ENCODE measurements at regions not wholly inside any gene's neighbourhood (a gene's known extent, or its start where the extent isn't known, plus 50 kb on each side); places are given as distances from the start of the nearest gene placed in this dataset.

- no peak for DNase-seq
- ATAC-seq, result no peak
Observed at GRCh38 chr4:65893957-65894755, 223.9 kb upstream of the EPHA5 start.

- ATAC-seq, result no peak
- no peak for DNase-seq
Observed at GRCh38 chr4:65893271-65893670, 223.0 kb upstream of the EPHA5 start.

- DNase-seq (no peak), ATAC-seq (no peak)
Observed at GRCh38 chr4:65880594-65880993, 210.3 kb upstream of the EPHA5 start.

- ATAC-seq, result no peak
- DNase-seq, result no peak
Observed at GRCh38 chr4:65868096-65868824, 198.0 kb upstream of the EPHA5 start.

- DNase-seq (no peak), ATAC-seq (no peak)
Observed at GRCh38 chr4:65865489-65865888, 195.2 kb upstream of the EPHA5 start.

- ATAC-seq (no peak), DNase-seq (no peak)
Observed at GRCh38 chr4:65861993-65862392, 191.7 kb upstream of the EPHA5 start.

GRCh38 chr4:65845199-65845773, 175.0 kb upstream of the EPHA5 start:
- ATAC-seq (no peak), DNase-seq (no peak)

GRCh38 chr4:65839164-65839931, 169.1 kb upstream of the EPHA5 start:
- no peak for DNase-seq
- ATAC-seq, result no peak

GRCh38 chr4:65834707-65835106, 164.4 kb upstream of the EPHA5 start:
- ATAC-seq (no peak), DNase-seq (no peak)

- no peak for DNase-seq
- ATAC-seq, result no peak
Observed at GRCh38 chr4:65831828-65832227, 161.5 kb upstream of the EPHA5 start.

- ATAC-seq (no peak), DNase-seq (no peak)
Observed at GRCh38 chr4:65825116-65825753, 154.9 kb upstream of the EPHA5 start.

- ATAC-seq (no peak), DNase-seq (no peak)
Observed at GRCh38 chr4:65819192-65819591, 148.9 kb upstream of the EPHA5 start.

GRCh38 chr4:65805936-65806335, 135.6 kb upstream of the EPHA5 start:
- DNase-seq, result no peak
- ATAC-seq, result no peak

- ATAC-seq, result no peak
Observed at GRCh38 chr4:65799513-65799912, 129.2 kb upstream of the EPHA5 start.

GRCh38 chr4:65798498-65799127, 128.3 kb upstream of the EPHA5 start:
- DNase-seq, result no peak
- ATAC-seq, result no peak

More at GRCh38 chr4:65799513-65799912, 129.2 kb upstream of the EPHA5 start:
- DNase-seq, result no peak

GRCh38 chr4:65791812-65792308, 121.6 kb upstream of the EPHA5 start:
- ATAC-seq (no peak), DNase-seq (no peak)

- no peak for ATAC-seq
- DNase-seq, result no peak
Observed at GRCh38 chr4:65791111-65791811, 121.0 kb upstream of the EPHA5 start.

- DNase-seq (no peak), ATAC-seq (no peak)
Observed at GRCh38 chr4:65789805-65790204, 119.5 kb upstream of the EPHA5 start.

- no peak for ATAC-seq
Observed at GRCh38 chr4:65789341-65789740, 119.1 kb upstream of the EPHA5 start.

GRCh38 chr4:65777270-65777669, 107.0 kb upstream of the EPHA5 start:
- no peak for DNase-seq
- no peak for ATAC-seq

More at GRCh38 chr4:65789341-65789740, 119.1 kb upstream of the EPHA5 start:
- DNase-seq, result no peak

- no peak for DNase-seq
- ATAC-seq, result no peak
Observed at GRCh38 chr4:65773636-65774035, 103.3 kb upstream of the EPHA5 start.
